ENCODE measurements at regions not wholly inside any gene's neighbourhood (a gene's known extent, or its start where the extent isn't known, plus 50 kb on each side); places are given as distances from the start of the nearest gene placed in this dataset.
A peak's percentile ranks its signal among the peaks of the same experiment; 100 is the strongest.

GRCh38 chr5:74037321-74037720 lies 411.3 kb downstream of the ARHGEF28 start:
- Mint-ChIP-seq H3K27me3 (ENCODE audit: unreplicated experiment) (no peaks in the 10 kb centered on the region), H3K27ac (ENCODE audit: unreplicated experiment) (no peak overlapping the region)
- CTCF ChIA-PET, result no interaction called here

DNA sequence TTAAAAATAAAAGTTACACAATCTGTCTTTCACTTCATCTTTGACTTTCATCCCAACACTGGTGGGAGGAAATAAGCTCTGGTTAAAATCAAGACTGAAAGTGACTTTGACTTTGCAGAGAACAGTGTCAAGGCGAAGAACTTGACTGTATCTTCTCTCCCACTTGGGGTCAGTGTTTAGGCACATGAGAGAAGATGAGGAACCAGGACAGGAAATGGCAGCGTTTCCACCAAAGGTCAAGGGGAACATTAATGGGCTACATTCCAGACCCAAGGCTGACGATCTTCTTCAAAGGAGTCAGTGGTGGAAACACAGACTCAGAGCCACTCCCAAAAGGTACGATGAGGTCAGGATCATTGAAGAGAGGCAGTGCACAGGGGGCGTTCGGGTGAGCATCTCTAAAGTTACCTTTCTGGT lies 409.5 kb downstream of the ARHGEF28 start:
- H3K36me3 Mint-ChIP-seq (ENCODE audit: insufficient read depth, unreplicated experiment), result no peaks in the 10 kb centered on the region
- intact Hi-C loops (cut with micrococcal nuclease; ENCODE audit: unreplicated experiment), result loop anchor here (1.0 to 2.0 kb wide), 2 partner anchors 607 to 613 kb away; no protein-coding TSS in a partner anchor
- CTCF ChIA-PET, result interaction anchor here (0.6 to 1.4 kb wide), 5 partner anchors 10 to 613 kb away, joined by 3 to 7 read pairs (median 4); no protein-coding TSS in a partner anchor
- H3K27me3 Mint-ChIP-seq (ENCODE audit: unreplicated experiment), result no peaks in the 10 kb centered on the region
- peaks cover 15% of the 10 kb centered on the region for H3K4me1 Mint-ChIP-seq (ENCODE audit: low read depth, unreplicated experiment)
- TF ChIP-seq, protein P1, sequence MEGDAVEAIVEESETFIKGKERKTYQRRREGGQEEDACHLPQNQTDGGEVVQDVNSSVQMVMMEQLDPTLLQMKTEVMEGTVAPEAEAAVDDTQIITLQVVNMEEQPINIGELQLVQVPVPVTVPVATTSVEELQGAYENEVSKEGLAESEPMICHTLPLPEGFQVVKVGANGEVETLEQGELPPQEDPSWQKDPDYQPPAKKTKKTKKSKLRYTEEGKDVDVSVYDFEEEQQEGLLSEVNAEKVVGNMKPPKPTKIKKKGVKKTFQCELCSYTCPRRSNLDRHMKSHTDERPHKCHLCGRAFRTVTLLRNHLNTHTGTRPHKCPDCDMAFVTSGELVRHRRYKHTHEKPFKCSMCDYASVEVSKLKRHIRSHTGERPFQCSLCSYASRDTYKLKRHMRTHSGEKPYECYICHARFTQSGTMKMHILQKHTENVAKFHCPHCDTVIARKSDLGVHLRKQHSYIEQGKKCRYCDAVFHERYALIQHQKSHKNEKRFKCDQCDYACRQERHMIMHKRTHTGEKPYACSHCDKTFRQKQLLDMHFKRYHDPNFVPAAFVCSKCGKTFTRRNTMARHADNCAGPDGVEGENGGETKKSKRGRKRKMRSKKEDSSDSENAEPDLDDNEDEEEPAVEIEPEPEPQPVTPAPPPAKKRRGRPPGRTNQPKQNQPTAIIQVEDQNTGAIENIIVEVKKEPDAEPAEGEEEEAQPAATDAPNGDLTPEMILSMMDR (IDR thresholded peaks at IDR 0.05; ENCODE audit: unreplicated experiment), result peak; percentile 40
- DNase-seq, result peak; percentile 49
- no peaks in the 10 kb centered on the region for H3K9me3 Mint-ChIP-seq (ENCODE audit: low read depth, unreplicated experiment)
- no peak overlapping the region for H3K4me3 Mint-ChIP-seq (ENCODE audit: low read depth, unreplicated experiment)
- H3K27ac Mint-ChIP-seq (ENCODE audit: unreplicated experiment), result no peak overlapping the region
- BruUV-seq (replicated peaks), result no TSS peak

More at GRCh38 chr5:74037321-74037720, 411.3 kb downstream of the ARHGEF28 start:
- BruUV-seq (replicated peaks), result no TSS peak
- H3K36me3 Mint-ChIP-seq (ENCODE audit: insufficient read depth, unreplicated experiment), result no peaks in the 10 kb centered on the region
- H3K4me3 Mint-ChIP-seq (ENCODE audit: low read depth, unreplicated experiment), result no peak overlapping the region
- peaks cover 15% of the 10 kb centered on the region for H3K4me1 Mint-ChIP-seq (ENCODE audit: low read depth, unreplicated experiment)
- DNase-seq, result no peak
- intact Hi-C loops (cut with micrococcal nuclease; ENCODE audit: unreplicated experiment), result no loop called here
- H3K9me3 Mint-ChIP-seq (ENCODE audit: low read depth, unreplicated experiment), result no peaks in the 10 kb centered on the region
- TF ChIP-seq, protein P1 (IDR thresholded peaks at IDR 0.05; ENCODE audit: unreplicated experiment), result no peak

- Mint-ChIP-seq H3K36me3 (ENCODE audit: insufficient read depth, unreplicated experiment) (no peaks in the 10 kb centered on the region), H3K4me1 (ENCODE audit: low read depth, unreplicated experiment) (peaks cover 15% of the 10 kb centered on the region), H3K27ac (ENCODE audit: unreplicated experiment) (no peak overlapping the region), H3K9me3 (ENCODE audit: low read depth, unreplicated experiment) (no peaks in the 10 kb centered on the region), H3K4me3 (ENCODE audit: low read depth, unreplicated experiment) (no peak overlapping the region), H3K27me3 (ENCODE audit: unreplicated experiment) (no peaks in the 10 kb centered on the region)
- CTCF ChIA-PET, result interaction anchor here (0.8 to 1.4 kb wide), 2 partner anchors 612 to 614 kb away, joined by 4 to 7 read pairs; no protein-coding TSS in a partner anchor
- BruUV-seq (replicated peaks), result no TSS peak
- TF ChIP-seq, protein P1 (IDR thresholded peaks at IDR 0.05; ENCODE audit: unreplicated experiment), result no peak
- DNase-seq, result no peak
- intact Hi-C loops (cut with micrococcal nuclease; ENCODE audit: unreplicated experiment), result loop anchor here (1.0 to 2.0 kb wide), 2 partner anchors 608 to 614 kb away; no protein-coding TSS in a partner anchor
These were observed 408.7 kb downstream of the ARHGEF28 start for GRCh38 chr5:74034733-74035132.

DNA sequence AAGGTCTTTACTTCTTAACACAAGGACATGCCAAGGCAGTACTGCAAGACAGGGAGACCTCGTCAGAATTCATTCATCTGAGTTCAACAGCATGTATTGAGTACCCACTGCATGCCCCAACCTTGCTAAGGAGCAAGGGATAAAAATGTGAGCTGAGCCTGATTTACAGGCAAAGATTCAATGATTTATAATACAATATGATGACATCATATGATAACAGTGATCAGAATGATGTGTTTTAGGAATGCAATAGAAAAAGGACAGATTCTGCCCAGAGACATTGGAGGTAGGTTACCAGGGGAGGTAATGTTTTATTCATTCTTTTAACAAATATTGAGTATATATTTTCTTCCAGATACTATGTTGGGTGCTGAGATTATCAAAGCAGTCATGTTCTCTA lies 406.6 kb downstream of the ARHGEF28 start:
- H3K27me3 Mint-ChIP-seq (ENCODE audit: unreplicated experiment), result no peaks in the 10 kb centered on the region
- intact Hi-C loops (cut with micrococcal nuclease; ENCODE audit: unreplicated experiment), result no loop called here
- no peaks in the 10 kb centered on the region for H3K36me3 Mint-ChIP-seq (ENCODE audit: insufficient read depth, unreplicated experiment)
- H3K9me3 Mint-ChIP-seq (ENCODE audit: low read depth, unreplicated experiment), result no peaks in the 10 kb centered on the region
- H3K4me1 Mint-ChIP-seq (ENCODE audit: low read depth, unreplicated experiment), result peaks cover 15% of the 10 kb centered on the region
- TF ChIP-seq, protein P1 (IDR thresholded peaks at IDR 0.05; ENCODE audit: unreplicated experiment), result no peak
- CTCF ChIA-PET, result no interaction called here
- no peak overlapping the region for H3K27ac Mint-ChIP-seq (ENCODE audit: unreplicated experiment)
- no TSS peak for BruUV-seq (replicated peaks)
- no peak overlapping the region for H3K4me3 Mint-ChIP-seq (ENCODE audit: low read depth, unreplicated experiment)
- no peak for DNase-seq

Measured in Calu3 (cell line).